Epithelial cell of proximal tubule (primary cell): ENCODE measurements at regions not wholly inside any gene's neighbourhood (a gene's known extent, or its start where the extent isn't known, plus 50 kb on each side); places are given as distances from the start of the nearest gene placed in this dataset.

Source experiments
- DNase-seq: peaks from one replicate; pipeline ENCODE4 v3.0.0-alpha.2; 2011; ENCODE audit warnings: low read depth
- H3K4me3 ChIP-seq: 2 replicates; pipeline ENCODE4 v1.5.1; 2011; ENCODE audit warnings: low read depth, mild to moderate bottlenecking, low read length
- TF ChIP-seq, protein P1 (sequence below): conservative IDR thresholded peaks from 2 replicates; pipeline ENCODE4 v1.5.1; 2012; ENCODE audit warnings: low read depth, mild to moderate bottlenecking, low read length

DNA sequence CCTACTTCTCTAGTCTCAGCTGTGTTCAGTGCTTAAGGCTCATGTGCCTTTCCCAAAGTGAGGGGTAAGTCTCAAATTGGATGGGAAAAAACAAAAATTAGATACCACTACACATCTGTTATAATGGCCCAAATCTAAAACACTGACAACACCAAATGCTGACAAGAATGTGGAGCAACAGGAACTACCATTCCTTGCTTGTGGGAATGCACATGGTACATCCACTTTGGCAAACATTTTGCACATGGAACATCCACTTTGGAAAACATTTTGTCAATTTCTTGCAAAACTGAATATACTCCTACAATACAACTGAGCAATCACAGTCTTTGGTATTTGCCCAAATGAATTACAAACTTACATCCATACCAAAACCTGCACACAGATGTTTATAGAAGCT, 109.3 kb downstream of the TENT5A start:
- DNase-seq: no peak
- H3K4me3 ChIP-seq: no peak overlapping the region
- TF ChIP-seq, protein P1, sequence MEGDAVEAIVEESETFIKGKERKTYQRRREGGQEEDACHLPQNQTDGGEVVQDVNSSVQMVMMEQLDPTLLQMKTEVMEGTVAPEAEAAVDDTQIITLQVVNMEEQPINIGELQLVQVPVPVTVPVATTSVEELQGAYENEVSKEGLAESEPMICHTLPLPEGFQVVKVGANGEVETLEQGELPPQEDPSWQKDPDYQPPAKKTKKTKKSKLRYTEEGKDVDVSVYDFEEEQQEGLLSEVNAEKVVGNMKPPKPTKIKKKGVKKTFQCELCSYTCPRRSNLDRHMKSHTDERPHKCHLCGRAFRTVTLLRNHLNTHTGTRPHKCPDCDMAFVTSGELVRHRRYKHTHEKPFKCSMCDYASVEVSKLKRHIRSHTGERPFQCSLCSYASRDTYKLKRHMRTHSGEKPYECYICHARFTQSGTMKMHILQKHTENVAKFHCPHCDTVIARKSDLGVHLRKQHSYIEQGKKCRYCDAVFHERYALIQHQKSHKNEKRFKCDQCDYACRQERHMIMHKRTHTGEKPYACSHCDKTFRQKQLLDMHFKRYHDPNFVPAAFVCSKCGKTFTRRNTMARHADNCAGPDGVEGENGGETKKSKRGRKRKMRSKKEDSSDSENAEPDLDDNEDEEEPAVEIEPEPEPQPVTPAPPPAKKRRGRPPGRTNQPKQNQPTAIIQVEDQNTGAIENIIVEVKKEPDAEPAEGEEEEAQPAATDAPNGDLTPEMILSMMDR: no peak

DNA sequence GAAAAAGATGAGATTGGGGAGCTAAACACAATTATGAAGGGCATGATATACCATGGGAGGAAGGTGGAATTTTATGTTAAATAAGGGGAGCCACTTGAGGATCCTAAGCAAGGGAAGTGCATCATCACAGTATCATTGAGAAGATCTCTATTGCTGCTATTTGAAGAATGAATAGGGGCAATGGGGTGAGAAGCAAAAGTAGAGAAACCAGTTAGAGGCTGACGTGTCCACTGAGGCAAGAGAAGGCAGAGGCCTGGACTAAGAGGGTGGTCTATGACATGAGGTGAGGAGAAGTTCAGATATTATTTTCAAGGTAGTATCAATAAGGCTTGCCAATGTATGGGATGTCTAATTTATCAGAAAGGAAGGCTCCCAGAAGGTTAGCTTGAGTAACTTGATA, 111.6 kb downstream of the TENT5A start:
- DNase-seq: no peak
- H3K4me3 ChIP-seq: no peak overlapping the region
- TF ChIP-seq, protein P1: no peak

DNA sequence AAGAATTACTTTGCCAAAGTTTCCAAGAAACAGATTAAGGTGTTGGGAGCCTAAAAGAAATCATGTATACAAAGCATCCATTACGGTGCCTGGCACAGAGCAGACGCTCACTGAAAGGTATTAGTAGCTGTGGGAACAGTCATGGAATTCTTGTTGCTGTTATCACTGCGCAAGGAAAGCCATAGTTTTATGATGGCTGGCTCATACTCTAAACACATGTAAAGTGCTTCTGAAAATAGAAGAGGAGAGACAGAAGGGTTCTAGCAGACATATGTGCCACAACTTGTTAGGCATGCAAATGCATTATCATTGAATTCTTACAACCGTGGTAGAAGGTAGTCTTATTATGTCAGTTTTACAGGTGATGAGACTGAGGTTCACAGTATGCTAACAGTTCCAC, 112.4 kb downstream of the TENT5A start:
- TF ChIP-seq, protein P1: no peak
- no peak overlapping the region for H3K4me3 ChIP-seq
- no peak for DNase-seq

DNA sequence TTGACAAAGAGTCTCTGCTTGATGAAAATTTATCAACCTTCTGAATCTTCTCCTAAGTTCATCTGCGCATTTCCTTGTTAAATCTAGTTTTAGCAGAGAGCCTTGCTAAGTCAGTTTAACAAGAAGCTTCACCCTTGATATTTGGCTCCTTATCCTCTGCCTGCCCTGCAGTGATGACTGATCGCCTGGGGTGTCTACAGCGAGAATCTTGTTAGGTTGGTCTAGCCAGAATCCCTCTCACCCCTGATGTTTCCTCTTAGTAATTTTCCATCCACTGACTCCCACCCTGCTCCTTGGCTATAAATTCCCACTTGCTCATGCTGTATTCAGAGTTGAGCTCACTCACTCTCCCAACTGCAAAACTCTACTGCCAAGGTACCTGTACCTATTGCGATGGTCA, 114.1 kb downstream of the TENT5A start:
- H3K4me3 ChIP-seq: no peak overlapping the region
- no peak for DNase-seq
- TF ChIP-seq, protein P1: no peak

DNA sequence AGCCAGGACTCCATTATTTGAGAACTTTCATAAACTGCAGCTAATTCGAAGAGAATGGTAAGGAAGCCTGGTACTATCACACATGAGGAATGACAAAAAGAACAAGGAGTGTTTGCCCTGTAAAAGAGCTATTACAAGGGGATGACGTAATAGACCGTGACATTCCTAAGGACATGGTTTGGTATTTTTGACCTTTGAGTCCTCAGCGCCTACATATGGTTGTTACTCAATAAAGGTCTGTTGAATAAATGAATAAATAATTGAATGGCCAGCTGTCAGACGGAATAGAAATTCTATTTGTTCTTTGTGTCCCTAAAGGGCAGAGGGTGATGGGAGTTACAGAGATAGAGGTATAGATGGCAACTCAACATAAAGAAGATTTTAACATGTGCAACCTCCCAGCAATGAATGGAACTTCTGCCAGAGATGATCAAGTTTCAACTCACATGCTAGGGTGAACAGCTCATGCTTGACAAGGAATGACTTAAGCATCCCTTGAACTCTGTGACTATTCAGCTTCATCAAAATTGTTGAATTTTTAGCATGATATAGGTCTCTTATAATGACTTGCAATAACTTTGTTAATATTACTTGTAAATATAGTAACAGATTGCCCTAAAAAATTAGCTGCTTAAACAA, 115.4 kb downstream of the TENT5A start:
- TF ChIP-seq, protein P1: no peak
- DNase-seq: no peak
- no peak overlapping the region for H3K4me3 ChIP-seq

DNA sequence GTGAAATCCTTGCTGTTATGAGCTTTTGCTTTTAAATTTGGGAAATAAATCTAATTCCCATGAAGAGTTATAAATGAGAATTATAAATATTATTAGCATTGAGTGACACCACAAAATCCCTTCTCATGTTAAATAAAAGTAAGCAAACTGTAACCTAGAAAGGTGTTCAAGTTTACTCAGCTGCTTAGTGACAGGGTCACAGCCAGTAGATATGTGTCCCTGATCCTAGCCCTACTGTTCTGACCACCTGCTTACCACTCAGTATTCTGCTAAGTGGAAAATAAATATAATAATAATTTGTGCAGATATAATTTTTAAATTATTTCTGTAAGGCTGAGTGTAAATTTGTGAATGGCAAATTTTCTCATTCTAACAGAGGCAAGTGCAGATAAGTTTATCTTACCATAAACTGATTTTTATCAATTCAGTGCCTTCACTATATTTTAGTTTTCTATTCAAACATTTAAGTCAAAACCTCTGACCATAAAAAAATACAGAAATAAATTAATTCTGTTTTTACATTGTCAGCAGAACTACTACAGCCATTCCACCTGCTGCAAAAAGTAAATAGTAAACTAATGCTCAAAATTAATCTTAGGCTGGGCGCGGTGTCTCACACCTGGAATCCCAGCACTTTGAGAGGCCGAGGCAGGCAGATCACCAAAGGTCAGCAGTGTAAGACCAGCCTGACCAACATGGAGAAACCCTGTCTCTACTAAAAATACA, 118.2 kb downstream of the TENT5A start:
- no peak overlapping the region for H3K4me3 ChIP-seq

More for the DNA sequence above, 118.2 kb downstream of the TENT5A start:
- TF ChIP-seq, protein P1: no peak
- DNase-seq: no peak
